Panc1 (cell line): ENCODE measurements at regions not wholly inside any gene's neighbourhood (a gene's known extent, or its start where the extent isn't known, plus 50 kb on each side); places are given as distances from the start of the nearest gene placed in this dataset.

Source experiments
- CTCF ChIP-seq: fragments of 450-650 bp; IDR thresholded peaks from 2 replicates; pipeline ENCODE4 v1.5.1; 2017; ENCODE audit warnings: mild to moderate bottlenecking
- SIN3A ChIP-seq: IDR thresholded peaks from 2 replicates; pipeline ENCODE4 v1.6.1; 2012; ENCODE audit warnings: low read depth, mild to moderate bottlenecking, low read length, moderate library complexity, borderline replicate concordance; ENCODE audit not compliant: insufficient read depth
- TCF7L2 ChIP-seq: IDR thresholded peaks from 2 replicates; pipeline ENCODE4 v1.6.1; 2011; ENCODE audit warnings: mild to moderate bottlenecking, low read depth, low read length, inconsistent platforms
- TF ChIP-seq, protein P1 (sequence below), 2 experiments: IDR thresholded peaks; 2 replicates each; pipeline ENCODE4 v1.6.1; 2011 to 2012; ENCODE audit warnings: low read depth in 2 of 2, control low read depth in 1 of 2, low read length in 1 of 2, mild to moderate bottlenecking in 1 of 2, moderate library complexity in 1 of 2; ENCODE audit not compliant: insufficient read depth in 1 of 2

- no peak for TF ChIP-seq CTCF
- no peak for TF ChIP-seq SIN3A
- TF ChIP-seq, protein P1, sequence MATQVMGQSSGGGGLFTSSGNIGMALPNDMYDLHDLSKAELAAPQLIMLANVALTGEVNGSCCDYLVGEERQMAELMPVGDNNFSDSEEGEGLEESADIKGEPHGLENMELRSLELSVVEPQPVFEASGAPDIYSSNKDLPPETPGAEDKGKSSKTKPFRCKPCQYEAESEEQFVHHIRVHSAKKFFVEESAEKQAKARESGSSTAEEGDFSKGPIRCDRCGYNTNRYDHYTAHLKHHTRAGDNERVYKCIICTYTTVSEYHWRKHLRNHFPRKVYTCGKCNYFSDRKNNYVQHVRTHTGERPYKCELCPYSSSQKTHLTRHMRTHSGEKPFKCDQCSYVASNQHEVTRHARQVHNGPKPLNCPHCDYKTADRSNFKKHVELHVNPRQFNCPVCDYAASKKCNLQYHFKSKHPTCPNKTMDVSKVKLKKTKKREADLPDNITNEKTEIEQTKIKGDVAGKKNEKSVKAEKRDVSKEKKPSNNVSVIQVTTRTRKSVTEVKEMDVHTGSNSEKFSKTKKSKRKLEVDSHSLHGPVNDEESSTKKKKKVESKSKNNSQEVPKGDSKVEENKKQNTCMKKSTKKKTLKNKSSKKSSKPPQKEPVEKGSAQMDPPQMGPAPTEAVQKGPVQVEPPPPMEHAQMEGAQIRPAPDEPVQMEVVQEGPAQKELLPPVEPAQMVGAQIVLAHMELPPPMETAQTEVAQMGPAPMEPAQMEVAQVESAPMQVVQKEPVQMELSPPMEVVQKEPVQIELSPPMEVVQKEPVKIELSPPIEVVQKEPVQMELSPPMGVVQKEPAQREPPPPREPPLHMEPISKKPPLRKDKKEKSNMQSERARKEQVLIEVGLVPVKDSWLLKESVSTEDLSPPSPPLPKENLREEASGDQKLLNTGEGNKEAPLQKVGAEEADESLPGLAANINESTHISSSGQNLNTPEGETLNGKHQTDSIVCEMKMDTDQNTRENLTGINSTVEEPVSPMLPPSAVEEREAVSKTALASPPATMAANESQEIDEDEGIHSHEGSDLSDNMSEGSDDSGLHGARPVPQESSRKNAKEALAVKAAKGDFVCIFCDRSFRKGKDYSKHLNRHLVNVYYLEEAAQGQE (IDR thresholded peaks at IDR 0.05; ENCODE audit: insufficient read depth in 1 of 2, low read depth in 2 of 2, low read length in 1 of 2), result no peak
- TF ChIP-seq TCF7L2, result no peak
Observed at GRCh38 chr1:29482991-29483390, 246.7 kb downstream of the PTPRU start.
